HCT116 (cell line): ENCODE measurements at regions not wholly inside any gene's neighbourhood (a gene's known extent, or its start where the extent isn't known, plus 50 kb on each side); places are given as distances from the start of the nearest gene placed in this dataset.

Experiments
- ATAC-seq: fragments of 200-7000 bp; cut with Tn5 transposase; 2 replicates; pipeline ENCODE4 v1.9.1; 2020; ENCODE audit warnings: mild to moderate bottlenecking, moderate library complexity
- BruUV-seq: library from RNA; stranded (reverse); fragments of 400-500 nt; replicated peaks from 2 replicates; lab custom pipeline; 2021; lab: Mats Ljungman, UMichigan
- CTCF ChIA-PET: fragments of 300-600 bp; sonication (Branson Sonifier 250); formaldehyde crosslinking; loops from one replicate; lab custom pipeline; 2021; ENCODE audit warnings: antibody characterized with exemption; lab: Charles Lee
- POLR2A ChIA-PET: fragments of 300-600, 350-600 bp; sonication (Branson Sonifier 250); formaldehyde crosslinking; loops from one replicate; lab custom pipeline; 2021; ENCODE audit warnings: antibody characterized with exemption; lab: Charles Lee
- RAD21 ChIA-PET, 2 experiments: fragments of 300-600 bp; sonication (Branson Sonifier 250); formaldehyde crosslinking; loops; one replicate each; lab custom pipeline; 2023; ENCODE audit warnings: low total read pairs in 2 of 2; ENCODE audit not compliant: uncharacterized antibody in 2 of 2, unreplicated experiment in 2 of 2, low non-redundant PET in 1 of 2; lab: Charles Lee
- DNase-seq: peaks from one replicate; pipeline ENCODE4 v3.0.0-alpha.2; 2010; ENCODE audit warnings: low read depth, low spot score
- H2AFZ ChIP-seq: fragments of 200-600 bp; shearing (Covaris generic), sonication (generic); 2 replicates; pipeline ENCODE4 v1.6.1; 2017; ENCODE audit warnings: low read depth, mixed run types, mixed read lengths, antibody characterized with exemption, low read length; ENCODE audit not compliant: poor library complexity, severe bottlenecking
- H3K27ac ChIP-seq: 2 replicates; pipeline ENCODE4 v1.5.1; 2012; ENCODE audit warnings: low read depth, low read length
- H3K27me3 ChIP-seq: fragments of 200-600 bp; sonication (generic); 2 replicates; pipeline ENCODE4 v1.6.1; 2016; ENCODE audit warnings: mixed run types, low read length, mixed read lengths; ENCODE audit not compliant: insufficient read depth
- H3K36me3 ChIP-seq, 2 experiments: fragments of 200-500 bp in 1 of 2; fragments of 200-600 bp in 1 of 2; sonication (Bioruptor generic) in 1 of 2; sonication (generic) in 1 of 2; 2 replicates each; pipeline versions ENCODE4 v1.5.1 to v1.6.1; 2014 to 2016; ENCODE audit warnings: low read length in 2 of 2, inconsistent platforms in 1 of 2, mixed read lengths in 1 of 2, mixed run types in 1 of 2; ENCODE audit not compliant: insufficient read depth in 2 of 2, control insufficient read depth in 1 of 2
- H3K4me1 ChIP-seq, 2 experiments: fragments of 200-600 bp in 1 of 2; sonication (generic) in 1 of 2; 2 replicates each; pipeline versions ENCODE4 v1.5.1 to v1.6.1; 2012 to 2017; ENCODE audit warnings: low read length in 2 of 2, inconsistent platforms in 1 of 2, mild to moderate bottlenecking in 1 of 2, mixed read lengths in 1 of 2, mixed run types in 1 of 2, moderate library complexity in 1 of 2; ENCODE audit not compliant: insufficient read depth in 2 of 2, control insufficient read depth in 1 of 2
- H3K4me2 ChIP-seq: fragments of 200-600 bp; sonication (generic); 2 replicates; pipeline ENCODE4 v1.6.1; 2017; ENCODE audit warnings: mixed run types, low read length, mixed read lengths
- H3K4me3 ChIP-seq, 2 experiments: fragments of 200-600 bp in 1 of 2; sonication (generic) in 1 of 2; replicated peaks in 1 of 2; 2 replicates each; pipeline ENCODE4 v1.5.1; 2011 to 2016; ENCODE audit warnings: low read length in 2 of 2, control low read depth in 1 of 2, low read depth in 1 of 2, mild to moderate bottlenecking in 1 of 2, mixed read lengths in 1 of 2, mixed run types in 1 of 2
- H3K79me2 ChIP-seq: fragments of 200-600 bp; sonication (generic); 2 replicates; pipeline ENCODE4 v1.6.1; 2017; ENCODE audit warnings: mild to moderate bottlenecking, mixed run types, low read length, moderate library complexity, mixed read lengths; ENCODE audit not compliant: insufficient read depth
- H3K9ac ChIP-seq: fragments of 200-600 bp; sonication (generic); 2 replicates; pipeline ENCODE4 v1.6.1; 2016; ENCODE audit warnings: low read length, mixed read lengths
- H3K9me2 ChIP-seq: fragments of 200-600 bp; sonication (generic), shearing (Covaris generic); 2 replicates; pipeline ENCODE4 v1.6.1; 2017; ENCODE audit warnings: mixed run types, mild to moderate bottlenecking, moderate library complexity; ENCODE audit not compliant: insufficient read depth
- H3K9me3 ChIP-seq, 2 experiments: fragments of 200-500 bp in 1 of 2; fragments of 200-600 bp in 1 of 2; sonication (Bioruptor generic) in 1 of 2; sonication (generic) in 1 of 2; 2 replicates each; pipeline ENCODE4 v1.6.1; 2014 to 2017; ENCODE audit warnings: low read length in 2 of 2, mixed read lengths in 2 of 2, inconsistent platforms in 1 of 2, low read depth in 1 of 2, mild to moderate bottlenecking in 1 of 2, mixed run types in 1 of 2, moderate library complexity in 1 of 2; ENCODE audit not compliant: control insufficient read depth in 1 of 2, insufficient read depth in 1 of 2
- H4K20me1 ChIP-seq: fragments of 200-600 bp; sonication (generic), shearing (Covaris generic); 2 replicates; pipeline ENCODE4 v1.6.1; 2017; ENCODE audit warnings: mixed run types, mild to moderate bottlenecking, moderate library complexity; ENCODE audit not compliant: insufficient read depth
- CBX3 ChIP-seq: IDR thresholded peaks from 2 replicates; pipeline ENCODE4 v1.6.1; 2012; ENCODE audit warnings: low read depth
- ELF1 ChIP-seq: IDR thresholded peaks from 2 replicates; pipeline ENCODE4 v1.6.1; 2012; ENCODE audit warnings: low read depth, borderline replicate concordance
- JUND ChIP-seq: IDR thresholded peaks from 2 replicates; pipeline ENCODE4 v1.6.1; 2012
- MAX ChIP-seq: IDR thresholded peaks from 2 replicates; pipeline ENCODE4 v1.6.1; 2012
- RAD21 ChIP-seq: IDR thresholded peaks from 2 replicates; pipeline ENCODE4 v1.6.1; 2012; ENCODE audit warnings: low read depth, mild to moderate bottlenecking
- SIN3A ChIP-seq: IDR thresholded peaks from 2 replicates; pipeline ENCODE4 v1.6.1; 2012; ENCODE audit warnings: low read depth
- SP1 ChIP-seq: IDR thresholded peaks from 2 replicates; pipeline ENCODE4 v1.6.1; 2012; ENCODE audit warnings: low read depth
- YY1 ChIP-seq: IDR thresholded peaks from 2 replicates; pipeline ENCODE4 v1.6.1; 2011; ENCODE audit warnings: low read length, low read depth, moderate library complexity, mild to moderate bottlenecking; ENCODE audit not compliant: insufficient replicate concordance; ENCODE audit errors: extremely low read depth
- ZFX ChIP-seq: fragments of 450-650 bp; IDR thresholded peaks from 2 replicates; pipeline ENCODE4 v1.6.1; 2017
- ZNF274 ChIP-seq: fragments of 200-500 bp; sonication (Bioruptor generic); IDR thresholded peaks from 2 replicates; pipeline ENCODE4 v1.6.1; 2014; ENCODE audit warnings: mild to moderate bottlenecking, low read depth, low read length, inconsistent platforms
- intact Hi-C: fragments of 100-400 bp; cut with micrococcal nuclease; formaldehyde crosslinking; loops from 2 replicates; pipeline ENCODE4 v1.10.0; 2022

GRCh38 chr7:52565974-52566373, 469.5 kb upstream of the POM121L12 start:
- RAD21 ChIA-PET = no interaction called here
- POLR2A ChIA-PET = no interaction called here
- no peaks in the 10 kb centered on the region for H3K27me3 ChIP-seq
- CTCF ChIA-PET = no interaction called here
- no peak overlapping the region for H3K9ac ChIP-seq
- no peak overlapping the region for H3K4me2 ChIP-seq
- H4K20me1 ChIP-seq = no peaks in the 10 kb centered on the region
- H3K9me3 ChIP-seq = peaks cover 13 to 17% of the 10 kb centered on the region in 2 experiments; a peak in 2 of 4 replicates
- DNase-seq (no peak), ATAC-seq (no peak)
- H3K36me3 ChIP-seq = no peaks in the 10 kb centered on the region
- H2AFZ ChIP-seq = no peak overlapping the region
- H3K79me2 ChIP-seq = no peaks in the 10 kb centered on the region
- intact Hi-C loops = no loop called here
- H3K27ac ChIP-seq = no peak overlapping the region
- BruUV-seq = no TSS peak
- H3K4me3 ChIP-seq = no peak overlapping the region
- no peaks in the 10 kb centered on the region for H3K4me1 ChIP-seq
- TF ChIP-seq YY1 (no peak), SIN3A (no peak), JUND (no peak)
- H3K9me2 ChIP-seq = no peaks in the 10 kb centered on the region

- H3K4me2 ChIP-seq = no peak overlapping the region
- no peak for ATAC-seq
- POLR2A ChIA-PET = no interaction called here
- no peak for DNase-seq
- no peak overlapping the region for H3K9ac ChIP-seq
- no peaks in the 10 kb centered on the region for H3K36me3 ChIP-seq
- no peaks in the 10 kb centered on the region for H3K9me2 ChIP-seq
- peaks cover 24 to 26% of the 10 kb centered on the region in 2 experiments; a peak in 2 of 4 replicates for H3K9me3 ChIP-seq
- CTCF ChIA-PET = no interaction called here
- H2AFZ ChIP-seq = no peak overlapping the region
- no TSS peak for BruUV-seq
- no peaks in the 10 kb centered on the region for H3K79me2 ChIP-seq
- intact Hi-C loops = no loop called here
- H4K20me1 ChIP-seq = no peaks in the 10 kb centered on the region
- no peak overlapping the region for H3K4me3 ChIP-seq
- RAD21 ChIA-PET = no interaction called here
- no peaks in the 10 kb centered on the region for H3K4me1 ChIP-seq
- no peaks in the 10 kb centered on the region for H3K27me3 ChIP-seq
- TF ChIP-seq SIN3A (no peak), RAD21 (no peak), ZFX (no peak), ELF1 (no peak), SP1 (no peak), ZNF274 (no peak), CBX3 (no peak), MAX (no peak)
- TF ChIP-seq, all 23 proteins: peak for 0
- no peak overlapping the region for H3K27ac ChIP-seq
These were observed 479.6 kb upstream of the POM121L12 start for GRCh38 chr7:52555805-52556204.
